GM12891 (cell line): ENCODE measurements at regions not wholly inside any gene's neighbourhood (a gene's known extent, or its start where the extent isn't known, plus 50 kb on each side); places are given as distances from the start of the nearest gene placed in this dataset.

Experiments used
- POLR2A ChIP-seq: IDR thresholded peaks from 2 replicates; pipeline ENCODE4 v1.6.1; 2011; ENCODE audit warnings: low read depth, low read length, control low read depth
- POLR2AphosphoS5 ChIP-seq: IDR thresholded peaks from 2 replicates; pipeline ENCODE4 v1.6.1; 2011; ENCODE audit warnings: low read depth, low read length, control low read depth
- TAF1 ChIP-seq: IDR thresholded peaks from 2 replicates; pipeline ENCODE4 v1.6.1; 2011; ENCODE audit warnings: low read depth, low read length, control low read depth

- TF ChIP-seq POLR2A = no peak
- TF ChIP-seq POLR2AphosphoS5 = no peak
- no peak for TF ChIP-seq TAF1
Measured at GRCh38 chr6:94463306-94463705, 1043.9 kb upstream of the EPHA7 start.
